HepG2 (cell line): ENCODE measurements at regions not wholly inside any gene's neighbourhood (a gene's known extent, or its start where the extent isn't known, plus 50 kb on each side); places are given as distances from the start of the nearest gene placed in this dataset.

Source experiments
- ATAC-seq: fragments of 200-7000 bp; cut with Tn5 transposase; 3 replicates; pipeline ENCODE4 v1.9.1; 2020; ENCODE audit warnings: mild to moderate bottlenecking, moderate library complexity
- BruUV-seq: library from RNA; stranded (reverse); fragments of 400-500 nt; replicated peaks from 2 replicates; lab custom pipeline; 2021; lab: Mats Ljungman, UMichigan
- CTCF ChIA-PET: fragments of 300-600 bp; formaldehyde crosslinking; extraction: SDS; loops from one replicate; lab custom pipeline; 2021; ENCODE audit warnings: low total read pairs, inconsistent platforms, low intra/inter-chr PET ratio; lab: Yijun Ruan, JAX
- POLR2A ChIA-PET: fragments of 350-600 bp; sonication (Branson Sonifier 250); formaldehyde crosslinking; loops from one replicate; lab custom pipeline; 2020; ENCODE audit warnings: antibody characterized with exemption, inconsistent platforms; lab: Yijun Ruan, JAX
- DNase-seq: peaks from one replicate; pipeline ENCODE4 v3.0.0-alpha.2; 2015; ENCODE audit warnings: low spot score
- FAIRE-seq: peaks from 3 replicates; lab custom pipeline; 2011; peaks lifted over from hg19 to GRCh38; lab: Jason Lieb, UNC
- H2AFZ ChIP-seq: one replicate; pipeline ENCODE4 v1.6.1; 2011; ENCODE audit warnings: low read length, inconsistent platforms
- H3K27ac ChIP-seq: fragments of 300-600 bp; 3 replicates; pipeline ENCODE4 v1.8.0; 2011; ENCODE audit warnings: mixed run types, mild to moderate bottlenecking, mixed read lengths, low read length, inconsistent platforms; ENCODE audit not compliant: insufficient read depth; ENCODE audit errors: extremely low read length
- H3K27me3 ChIP-seq, 2 experiments: fragments of 200-600 bp in 1 of 2; 2 replicates in 1 of 2; 3 replicates in 1 of 2; pipeline versions ENCODE4 v1.6.0 to v1.8.0; 2011; ENCODE audit warnings: low read length in 2 of 2, mild to moderate bottlenecking in 2 of 2, moderate library complexity in 2 of 2, inconsistent platforms in 1 of 2; ENCODE audit not compliant: insufficient read depth in 2 of 2, control insufficient read depth in 1 of 2
- H3K36me3 ChIP-seq, 2 experiments: fragments of 200-600 bp in 1 of 2; replicated peaks in 1 of 2; 2 replicates in 1 of 2; 3 replicates in 1 of 2; pipeline versions ENCODE4 v1.5.1 to v1.8.0; 2011; ENCODE audit warnings: low read length in 2 of 2, inconsistent platforms in 1 of 2; ENCODE audit not compliant: insufficient read depth in 2 of 2, control insufficient read depth in 1 of 2
- H3K4me1 ChIP-seq: 2 replicates; pipeline ENCODE4 v1.5.1; 2012; ENCODE audit warnings: low read length, inconsistent platforms; ENCODE audit not compliant: insufficient read depth
- H3K4me2 ChIP-seq: 2 replicates; pipeline ENCODE4 v1.6.0; 2011; ENCODE audit warnings: low read depth, low read length, inconsistent platforms
- H3K4me3 ChIP-seq, 3 experiments: fragments of 200-600 bp in 1 of 3; sonication (generic), shearing (Covaris generic) in 1 of 3; replicated peaks in 1 of 3; 2 replicates each; pipeline ENCODE4 v1.5.1; 2011 to 2016; ENCODE audit warnings: low read length in 3 of 3, inconsistent platforms in 2 of 3, low read depth in 2 of 3, mild to moderate bottlenecking in 2 of 3, control low read depth in 1 of 3, mixed read lengths in 1 of 3; ENCODE audit not compliant: insufficient read depth in 1 of 3
- H3K79me2 ChIP-seq: one replicate; pipeline ENCODE4 v1.6.1; 2011; ENCODE audit warnings: low read length, inconsistent platforms; ENCODE audit not compliant: insufficient read depth
- H3K9ac ChIP-seq: 2 replicates; pipeline ENCODE4 v1.6.0; 2011; ENCODE audit warnings: mild to moderate bottlenecking, low read depth, low read length, inconsistent platforms; ENCODE audit not compliant: insufficient read depth
- H3K9me3 ChIP-seq: 2 replicates; pipeline ENCODE4 v1.5.1; 2012; ENCODE audit warnings: mild to moderate bottlenecking, low read length
- H4K20me1 ChIP-seq: 2 replicates; pipeline ENCODE4 v1.6.0; 2011; ENCODE audit warnings: inconsistent platforms, mild to moderate bottlenecking, low read length, moderate library complexity; ENCODE audit not compliant: insufficient read depth
- GFI1 ChIP-seq: sonication (generic); formaldehyde crosslinking; IDR thresholded peaks from 2 replicates; pipeline ENCODE4 v1.5.0; 2020; ENCODE audit warnings: missing genetic modification reagents, mild to moderate bottlenecking, borderline replicate concordance
- MBNL3 ChIP-seq: fragments of 250-450 bp; sonication (Bioruptor Pico); conservative IDR thresholded peaks from 2 replicates; pipeline ENCODE4 v1.8.0; 2022; ENCODE audit warnings: mild to moderate bottlenecking, inconsistent platforms
- MEIS1 ChIP-seq: sonication (generic); formaldehyde crosslinking; IDR thresholded peaks from 2 replicates; pipeline ENCODE4 v1.9.0; 2021; ENCODE audit warnings: mild to moderate bottlenecking, missing genetic modification reagents, moderate library complexity, borderline replicate concordance
- NFKBIZ ChIP-seq: IDR thresholded peaks from 2 replicates; pipeline ENCODE4 v1.6.1; 2018; ENCODE audit warnings: missing genetic modification reagents, missing compliant biosample characterization
- POLR2AphosphoS2 ChIP-seq: IDR thresholded peaks from 2 replicates; pipeline ENCODE4 v1.6.1; 2011; ENCODE audit warnings: low read depth, low read length, improper control_type of control experiment
- STAT5B ChIP-seq: sonication (generic); formaldehyde crosslinking; IDR thresholded peaks from 2 replicates; pipeline ENCODE4 v1.4.0; 2020; ENCODE audit warnings: missing genetic modification reagents
- ZNF260 ChIP-seq: sonication (generic); formaldehyde crosslinking; IDR thresholded peaks from 2 replicates; pipeline ENCODE4 v1.4.0; 2020; ENCODE audit warnings: missing genetic modification reagents, low read depth, mild to moderate bottlenecking, borderline replicate concordance
- ZNF282 ChIP-seq: fragments of 450-650 bp; IDR thresholded peaks from 2 replicates; pipeline ENCODE4 v1.6.1; 2018; ENCODE audit not compliant: partially characterized antibody
- ZNF605 ChIP-seq: sonication (generic); formaldehyde crosslinking; IDR thresholded peaks from 2 replicates; pipeline ENCODE4 v1.8.0; 2022; ENCODE audit warnings: mild to moderate bottlenecking, missing genetic modification reagents
- ZNF614 ChIP-seq: IDR thresholded peaks from 2 replicates; pipeline ENCODE4 v1.6.1; 2018; ENCODE audit warnings: missing biosample characterization, missing genetic modification reagents, inconsistent platforms, borderline replicate concordance
- ZNF691 ChIP-seq: sonication (generic); formaldehyde crosslinking; IDR thresholded peaks from 2 replicates; pipeline ENCODE4 v1.4.0; 2020; ENCODE audit warnings: missing genetic modification reagents, low read depth, mild to moderate bottlenecking, borderline replicate concordance
- ZSCAN5A ChIP-seq: sonication (generic); formaldehyde crosslinking; IDR thresholded peaks from 2 replicates; pipeline ENCODE4 v1.8.0; 2022; ENCODE audit warnings: mild to moderate bottlenecking, missing genetic modification reagents, borderline replicate concordance
- in situ Hi-C: cut with HindIII; loops from 2 replicates; pipeline ENCODE4 v1.10.0; 2017; ENCODE audit warnings: low pct_unique_long_range_greater_than_20kb; ENCODE audit not compliant: extremely low pct_ligation_motif_present
- intact Hi-C: fragments of 100-400 bp; cut with micrococcal nuclease; formaldehyde crosslinking; loops from one replicate; pipeline ENCODE4 v1.10.0; 2022; ENCODE audit not compliant: unreplicated experiment
- TF ChIP-seq, protein P1 (sequence below): IDR thresholded peaks from 2 replicates; pipeline ENCODE4 v1.6.1; 2016
- TF ChIP-seq, protein P2 (sequence below): sonication (generic); formaldehyde crosslinking; IDR thresholded peaks from 2 replicates; pipeline ENCODE4 v1.4.0; 2020; ENCODE audit warnings: missing genetic modification reagents

- TF ChIP-seq ZNF691 (CRISPR knock-in tag), result no peak
Measured at GRCh38 chrX:121256647-121257046, 209.2 kb downstream of the GLUD2 start (continued).

DNA sequence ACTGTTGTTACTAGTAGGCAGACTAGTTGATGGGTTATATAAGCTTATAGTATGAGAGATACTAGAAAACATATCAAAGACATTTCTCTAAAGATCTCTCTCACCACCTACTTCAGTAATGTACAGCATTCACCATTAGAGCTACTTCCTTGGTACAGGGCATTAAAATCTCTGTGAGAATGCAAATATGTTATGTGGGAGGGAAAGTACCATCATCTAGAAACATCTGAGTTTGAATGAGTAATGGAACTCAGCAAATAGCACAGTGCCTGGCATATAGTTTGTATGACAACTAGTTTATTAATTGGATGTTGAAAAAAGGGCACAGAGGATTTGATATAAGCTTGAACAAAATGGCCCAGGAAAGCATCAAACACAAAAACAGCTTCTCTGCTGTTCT, 211.1 kb downstream of the GLUD2 start:
- CTCF ChIA-PET, result no interaction called here
- H3K79me2 ChIP-seq, result no peaks in the 10 kb centered on the region
- no peak for FAIRE-seq
- POLR2A ChIA-PET, result no interaction called here
- DNase-seq, result no peak
- H3K36me3 ChIP-seq, result no peaks in the 10 kb centered on the region
- no peak for ATAC-seq
- H4K20me1 ChIP-seq, result no peaks in the 10 kb centered on the region
- TF ChIP-seq ZNF282 (no peak), GFI1 (no peak), ZNF614 (CRISPR knock-in tag) (no peak), STAT5B (CRISPR knock-in tag) (no peak), ZNF260 (CRISPR knock-in tag) (no peak), POLR2AphosphoS2 (no peak), NFKBIZ (CRISPR knock-in tag) (no peak), MEIS1 (CRISPR knock-in tag) (no peak), MBNL3 (CRISPR knock-in tag) (no peak), ZSCAN5A (CRISPR knock-in tag) (no peak), ZNF605 (no peak)
- TF ChIP-seq, protein P1, sequence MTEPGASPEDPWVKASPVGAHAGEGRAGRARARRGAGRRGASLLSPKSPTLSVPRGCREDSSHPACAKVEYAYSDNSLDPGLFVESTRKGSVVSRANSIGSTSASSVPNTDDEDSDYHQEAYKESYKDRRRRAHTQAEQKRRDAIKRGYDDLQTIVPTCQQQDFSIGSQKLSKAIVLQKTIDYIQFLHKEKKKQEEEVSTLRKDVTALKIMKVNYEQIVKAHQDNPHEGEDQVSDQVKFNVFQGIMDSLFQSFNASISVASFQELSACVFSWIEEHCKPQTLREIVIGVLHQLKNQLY, result no peak
- TF ChIP-seq, protein P2, sequence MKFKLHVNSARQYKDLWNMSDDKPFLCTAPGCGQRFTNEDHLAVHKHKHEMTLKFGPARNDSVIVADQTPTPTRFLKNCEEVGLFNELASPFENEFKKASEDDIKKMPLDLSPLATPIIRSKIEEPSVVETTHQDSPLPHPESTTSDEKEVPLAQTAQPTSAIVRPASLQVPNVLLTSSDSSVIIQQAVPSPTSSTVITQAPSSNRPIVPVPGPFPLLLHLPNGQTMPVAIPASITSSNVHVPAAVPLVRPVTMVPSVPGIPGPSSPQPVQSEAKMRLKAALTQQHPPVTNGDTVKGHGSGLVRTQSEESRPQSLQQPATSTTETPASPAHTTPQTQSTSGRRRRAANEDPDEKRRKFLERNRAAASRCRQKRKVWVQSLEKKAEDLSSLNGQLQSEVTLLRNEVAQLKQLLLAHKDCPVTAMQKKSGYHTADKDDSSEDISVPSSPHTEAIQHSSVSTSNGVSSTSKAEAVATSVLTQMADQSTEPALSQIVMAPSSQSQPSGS, result no peak
- no peak overlapping the region for H2AFZ ChIP-seq
- no peaks in the 10 kb centered on the region for H3K9me3 ChIP-seq
- H3K27ac ChIP-seq, result no peak overlapping the region
- H3K9ac ChIP-seq, result no peak overlapping the region
- no peak overlapping the region for H3K4me2 ChIP-seq
- H3K4me3 ChIP-seq, result no peak overlapping the region
- no peaks in the 10 kb centered on the region for H3K4me1 ChIP-seq
- intact Hi-C loops (no loop called here), in situ Hi-C loops (no loop called here)
- H3K27me3 ChIP-seq, result no peaks in the 10 kb centered on the region
- BruUV-seq, result no TSS peak
